Neural crest cell (in vitro differentiated cells): ENCODE measurements at regions not wholly inside any gene's neighbourhood (a gene's known extent, or its start where the extent isn't known, plus 50 kb on each side); places are given as distances from the start of the nearest gene placed in this dataset.

Source experiments
- DNase-seq: peaks from one replicate; pipeline ENCODE4 v3.0.0; 2021; ENCODE audit warnings: low read depth, mixed read lengths, low spot score
- H3K27ac Mint-ChIP-seq: one replicate; pipeline ENCODE4 v1.8.0; 2021; ENCODE audit warnings: mild to moderate bottlenecking, mixed read lengths; ENCODE audit not compliant: unreplicated experiment
- H3K27me3 Mint-ChIP-seq: 2 replicates; pipeline ENCODE4 v1.8.0; 2021; ENCODE audit warnings: low read depth, mild to moderate bottlenecking, mixed read lengths
- H3K36me3 Mint-ChIP-seq: 2 replicates; pipeline ENCODE4 v1.8.0; 2021; ENCODE audit warnings: low read depth, mild to moderate bottlenecking, mixed read lengths
- H3K4me1 Mint-ChIP-seq: 2 replicates; pipeline ENCODE4 v1.8.0; 2021; ENCODE audit warnings: mixed read lengths
- H3K4me3 Mint-ChIP-seq: one replicate; pipeline ENCODE4 v1.8.0; 2021; ENCODE audit warnings: mild to moderate bottlenecking, mixed read lengths
- H3K9me3 Mint-ChIP-seq: 2 replicates; pipeline ENCODE4 v1.8.0; 2021; ENCODE audit warnings: mixed read lengths
- CTCF ChIP-seq: fragments of 200-600 bp; sonication (generic); conservative IDR thresholded peaks from 2 replicates; pipeline ENCODE4 v1.5.0; 2021; ENCODE audit warnings: antibody characterized with exemption, mild to moderate bottlenecking

GRCh38 chr9:89697553-89697952 is 92.7 kb downstream of the GADD45G start:
- no peak for TF ChIP-seq CTCF
- peaks cover 47% of the 10 kb centered on the region for H3K27me3 Mint-ChIP-seq
- no peaks in the 10 kb centered on the region for H3K36me3 Mint-ChIP-seq
- no peaks in the 10 kb centered on the region for H3K9me3 Mint-ChIP-seq
- no peak overlapping the region for H3K27ac Mint-ChIP-seq
- H3K4me1 Mint-ChIP-seq: peaks cover 18% of the 10 kb centered on the region
- H3K4me3 Mint-ChIP-seq: no peak overlapping the region
- no peak for DNase-seq

GRCh38 chr9:89698411-89699005 is 93.7 kb downstream of the GADD45G start:
- no peak overlapping the region for H3K4me3 Mint-ChIP-seq
- H3K36me3 Mint-ChIP-seq: no peaks in the 10 kb centered on the region
- peaks cover 43% of the 10 kb centered on the region for H3K27me3 Mint-ChIP-seq
- peaks cover 18% of the 10 kb centered on the region for H3K4me1 Mint-ChIP-seq
- no peaks in the 10 kb centered on the region for H3K9me3 Mint-ChIP-seq
- no peak for TF ChIP-seq CTCF
- no peak overlapping the region for H3K27ac Mint-ChIP-seq
- no peak for DNase-seq

GRCh38 chr9:89699646-89700045 is 94.8 kb downstream of the GADD45G start:
- H3K36me3 Mint-ChIP-seq: no peaks in the 10 kb centered on the region
- H3K4me1 Mint-ChIP-seq: peaks cover 16% of the 10 kb centered on the region
- H3K27ac Mint-ChIP-seq: no peak overlapping the region
- TF ChIP-seq CTCF: no peak
- H3K9me3 Mint-ChIP-seq: no peaks in the 10 kb centered on the region
- peaks cover 38% of the 10 kb centered on the region for H3K27me3 Mint-ChIP-seq
- DNase-seq: no peak
- no peak overlapping the region for H3K4me3 Mint-ChIP-seq

GRCh38 chr9:89701221-89701798 is 96.5 kb downstream of the GADD45G start:
- no peaks in the 10 kb centered on the region for H3K36me3 Mint-ChIP-seq
- H3K4me1 Mint-ChIP-seq: peaks cover 3% of the 10 kb centered on the region
- no peak overlapping the region for H3K27ac Mint-ChIP-seq
- H3K27me3 Mint-ChIP-seq: peaks cover 33% of the 10 kb centered on the region
- TF ChIP-seq CTCF: no peak
- H3K4me3 Mint-ChIP-seq: no peak overlapping the region
- H3K9me3 Mint-ChIP-seq: no peaks in the 10 kb centered on the region
- DNase-seq: no peak

GRCh38 chr9:89702401-89702800 is 97.6 kb downstream of the GADD45G start:
- Mint-ChIP-seq H3K9me3 (no peaks in the 10 kb centered on the region), H3K27ac (no peak overlapping the region), H3K4me3 (no peak overlapping the region), H3K4me1 (peaks cover 3% of the 10 kb centered on the region), H3K36me3 (no peaks in the 10 kb centered on the region), H3K27me3 (peaks cover 29% of the 10 kb centered on the region)
- TF ChIP-seq CTCF: no peak
- DNase-seq: no peak
